Hepatocyte (in vitro differentiated cells): ENCODE measurements at regions not wholly inside any gene's neighbourhood (a gene's known extent, or its start where the extent isn't known, plus 50 kb on each side); places are given as distances from the start of the nearest gene placed in this dataset.

Source experiments
- CTCF ChIP-seq: fragments of 200-600 bp; sonication (generic); IDR thresholded peaks from 2 replicates; pipeline ENCODE4 v1.5.1; 2016; ENCODE audit warnings: antibody characterized with exemption, mild to moderate bottlenecking; ENCODE audit not compliant: poor library complexity
- EZH2phosphoT487 ChIP-seq: fragments of 200-600 bp; sonication (generic); IDR thresholded peaks from one replicate; pipeline ENCODE4 v1.6.1; 2018; ENCODE audit warnings: antibody characterized with exemption, mild to moderate bottlenecking, low read depth, moderate library complexity; ENCODE audit not compliant: unreplicated experiment, severe bottlenecking

GRCh38 chr6:11323666-11324452, 91.4 kb upstream of the NEDD9 start:
- no peak for TF ChIP-seq EZH2phosphoT487
- TF ChIP-seq CTCF, result no peak
